ENCODE measurements at regions not wholly inside any gene's neighbourhood (a gene's known extent, or its start where the extent isn't known, plus 50 kb on each side); places are given as distances from the start of the nearest gene placed in this dataset.
"Not testable (repeated sequence)": the region's sequence is repeated elsewhere in the genome, so short reads cannot be mapped to it uniquely, and the experiment has no call there.

- not testable (repeated sequence) for DNase-seq
Observed at GRCh38 chr1:245102149-245102548, 52.6 kb upstream of the KIF26B start.

- DNase-seq, result no peak
Observed at GRCh38 chr1:245099401-245099800, 55.4 kb upstream of the KIF26B start.

- no peak for DNase-seq
Observed at GRCh38 chr1:245098924-245099323, 55.9 kb upstream of the KIF26B start.

- no peak for DNase-seq
Observed at GRCh38 chr1:245096311-245097066, 58.3 kb upstream of the KIF26B start.

GRCh38 chr1:245095903-245096302 is 58.9 kb upstream of the KIF26B start:
- DNase-seq, result no peak

GRCh38 chr1:245094954-245095353 is 59.8 kb upstream of the KIF26B start:
- no peak for DNase-seq

GRCh38 chr1:245094092-245094491 is 60.7 kb upstream of the KIF26B start:
- no peak for DNase-seq

- no peak for DNase-seq
Observed at GRCh38 chr1:245092638-245092976, 62.2 kb upstream of the KIF26B start.

GRCh38 chr1:245091818-245092637 is 62.8 kb upstream of the KIF26B start:
- DNase-seq, result peak; percentile 9

- no peak for DNase-seq
Observed at GRCh38 chr1:245091171-245091621, 63.6 kb upstream of the KIF26B start.

GRCh38 chr1:245090491-245091090 is 64.2 kb upstream of the KIF26B start:
- no peak for DNase-seq

- DNase-seq, result no peak
Observed at GRCh38 chr1:245087723-245088122, 67.1 kb upstream of the KIF26B start.

GRCh38 chr1:245086389-245086969 is 68.3 kb upstream of the KIF26B start:
- no peak for DNase-seq

- DNase-seq, result no peak
Observed at GRCh38 chr1:245085508-245086095, 69.2 kb upstream of the KIF26B start.

GRCh38 chr1:245084551-245084950 is 70.2 kb upstream of the KIF26B start:
- no peak for DNase-seq

- no peak for DNase-seq
Observed at GRCh38 chr1:245079021-245079609, 75.7 kb upstream of the KIF26B start.

- no peak for DNase-seq
Observed at GRCh38 chr1:245074898-245075297, 79.9 kb upstream of the KIF26B start.

GRCh38 chr1:245074232-245074747 is 80.5 kb upstream of the KIF26B start:
- no peak for DNase-seq

- DNase-seq, result no peak
Observed at GRCh38 chr1:245070836-245071615, 83.8 kb upstream of the KIF26B start.

GRCh38 chr1:245067257-245067656 is 87.5 kb upstream of the KIF26B start:
- no peak for DNase-seq

Data from muscle of arm (tissue), 1 donor.